ENCODE measurements at regions not wholly inside any gene's neighbourhood (a gene's known extent, or its start where the extent isn't known, plus 50 kb on each side); places are given as distances from the start of the nearest gene placed in this dataset.

DNA sequence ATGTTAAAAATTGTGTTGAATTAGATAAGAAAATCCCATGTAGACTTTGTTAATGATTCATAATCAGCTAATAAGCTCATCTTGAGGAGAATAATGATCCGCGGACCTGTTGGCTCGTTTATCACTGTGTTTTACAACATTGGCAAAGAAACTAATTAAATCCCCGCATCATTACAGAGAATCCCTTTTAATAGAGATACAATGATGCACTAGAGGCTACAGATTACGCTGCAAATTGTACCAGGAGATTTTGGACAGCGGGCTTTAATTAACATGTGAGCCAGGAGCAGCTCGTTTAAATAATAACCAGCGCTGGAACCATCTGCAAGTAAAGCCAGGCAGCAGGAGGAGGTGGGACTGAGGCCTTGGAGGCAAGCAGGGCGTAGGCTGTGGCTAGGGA, 280.3 kb upstream of the POU3F1 start:
- TF ChIP-seq, protein P1, sequence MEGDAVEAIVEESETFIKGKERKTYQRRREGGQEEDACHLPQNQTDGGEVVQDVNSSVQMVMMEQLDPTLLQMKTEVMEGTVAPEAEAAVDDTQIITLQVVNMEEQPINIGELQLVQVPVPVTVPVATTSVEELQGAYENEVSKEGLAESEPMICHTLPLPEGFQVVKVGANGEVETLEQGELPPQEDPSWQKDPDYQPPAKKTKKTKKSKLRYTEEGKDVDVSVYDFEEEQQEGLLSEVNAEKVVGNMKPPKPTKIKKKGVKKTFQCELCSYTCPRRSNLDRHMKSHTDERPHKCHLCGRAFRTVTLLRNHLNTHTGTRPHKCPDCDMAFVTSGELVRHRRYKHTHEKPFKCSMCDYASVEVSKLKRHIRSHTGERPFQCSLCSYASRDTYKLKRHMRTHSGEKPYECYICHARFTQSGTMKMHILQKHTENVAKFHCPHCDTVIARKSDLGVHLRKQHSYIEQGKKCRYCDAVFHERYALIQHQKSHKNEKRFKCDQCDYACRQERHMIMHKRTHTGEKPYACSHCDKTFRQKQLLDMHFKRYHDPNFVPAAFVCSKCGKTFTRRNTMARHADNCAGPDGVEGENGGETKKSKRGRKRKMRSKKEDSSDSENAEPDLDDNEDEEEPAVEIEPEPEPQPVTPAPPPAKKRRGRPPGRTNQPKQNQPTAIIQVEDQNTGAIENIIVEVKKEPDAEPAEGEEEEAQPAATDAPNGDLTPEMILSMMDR (IDR thresholded peaks at IDR 0.05) = no peak
- TF ChIP-seq POLR2A (IDR thresholded peaks at IDR 0.05) = no peak

Measured in vagina (tissue), 2 donors.